ENCODE measurements at regions not wholly inside any gene's neighbourhood (a gene's known extent, or its start where the extent isn't known, plus 50 kb on each side); places are given as distances from the start of the nearest gene placed in this dataset.
"Not testable (repeated sequence)": the region's sequence is repeated elsewhere in the genome, so short reads cannot be mapped to it uniquely, and the experiment has no call there.

- Histone ChIP-seq H3K4me3 (ENCODE audit: low read depth, low read length) (no peak overlapping the region), H3K36me3 (ENCODE audit: control insufficient read depth, insufficient read depth, low read length) (no peaks in the 10 kb centered on the region), H3K27me3 (ENCODE audit: control insufficient read depth, insufficient read depth, low read length) (no peaks in the 10 kb centered on the region), H3K27ac (ENCODE audit: low read depth, low read length) (no peak overlapping the region), H3K4me1 (ENCODE audit: control insufficient read depth, insufficient read depth, low read length) (no peaks in the 10 kb centered on the region), H3K9me3 (ENCODE audit: control insufficient read depth, insufficient read depth, low read length) (no peaks in the 10 kb centered on the region)
- 83% methylated on average over 1 of the region's 1 CpG for WGBS (ENCODE audit: insufficient coverage)
- DNase-seq (ENCODE audit: low read depth in 4 of 6, low spot score in 6 of 6): no peak
These were observed 676.0 kb upstream of the SEMA6D start for GRCh38 chr15:47041301-47041700.

- not testable (repeated sequence) for H3K27ac ChIP-seq (ENCODE audit: low read depth, low read length); H3K9me3 ChIP-seq (ENCODE audit: control insufficient read depth, insufficient read depth, low read length); H3K27me3 ChIP-seq (ENCODE audit: control insufficient read depth, insufficient read depth, low read length); H3K36me3 ChIP-seq (ENCODE audit: control insufficient read depth, insufficient read depth, low read length); DNase-seq (ENCODE audit: low read depth in 4 of 6, low spot score in 6 of 6); H3K4me3 ChIP-seq (ENCODE audit: low read depth, low read length); H3K4me1 ChIP-seq (ENCODE audit: control insufficient read depth, insufficient read depth, low read length)
These were observed 669.3 kb upstream of the SEMA6D start for GRCh38 chr15:47047981-47048380.

DNA sequence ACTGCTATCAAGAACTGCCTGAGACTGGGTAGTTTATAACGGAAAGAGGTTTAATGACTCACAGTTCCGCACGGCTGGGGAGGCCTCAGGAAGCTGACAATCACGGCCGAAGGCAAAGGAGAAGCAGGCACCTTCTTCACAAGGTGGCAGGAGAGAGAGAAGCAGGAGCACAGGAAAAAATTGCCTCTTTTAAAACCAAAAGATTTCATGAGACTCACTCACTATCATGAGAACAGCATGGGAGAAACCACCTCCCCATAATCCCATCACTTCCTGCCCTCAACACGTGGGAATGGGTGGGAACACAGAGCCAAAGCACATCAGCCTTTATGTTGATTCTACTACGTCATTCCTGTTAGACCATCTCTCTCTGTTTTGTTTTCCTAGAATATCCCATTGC, 650.9 kb upstream of the SEMA6D start:
- H3K4me3 ChIP-seq (ENCODE audit: low read depth, low read length): no peak overlapping the region
- no peaks in the 10 kb centered on the region for H3K4me1 ChIP-seq (ENCODE audit: control insufficient read depth, insufficient read depth, low read length)
- H3K9me3 ChIP-seq (ENCODE audit: control insufficient read depth, insufficient read depth, low read length): no peaks in the 10 kb centered on the region
- no peaks in the 10 kb centered on the region for H3K36me3 ChIP-seq (ENCODE audit: control insufficient read depth, insufficient read depth, low read length)
- 89% methylated on average over 6 of the region's 7 CpGs for WGBS (ENCODE audit: insufficient coverage)
- no peaks in the 10 kb centered on the region for H3K27me3 ChIP-seq (ENCODE audit: control insufficient read depth, insufficient read depth, low read length)
- H3K27ac ChIP-seq (ENCODE audit: low read depth, low read length): no peak overlapping the region
- no peak for DNase-seq (ENCODE audit: low read depth in 4 of 6, low spot score in 6 of 6)

DNA sequence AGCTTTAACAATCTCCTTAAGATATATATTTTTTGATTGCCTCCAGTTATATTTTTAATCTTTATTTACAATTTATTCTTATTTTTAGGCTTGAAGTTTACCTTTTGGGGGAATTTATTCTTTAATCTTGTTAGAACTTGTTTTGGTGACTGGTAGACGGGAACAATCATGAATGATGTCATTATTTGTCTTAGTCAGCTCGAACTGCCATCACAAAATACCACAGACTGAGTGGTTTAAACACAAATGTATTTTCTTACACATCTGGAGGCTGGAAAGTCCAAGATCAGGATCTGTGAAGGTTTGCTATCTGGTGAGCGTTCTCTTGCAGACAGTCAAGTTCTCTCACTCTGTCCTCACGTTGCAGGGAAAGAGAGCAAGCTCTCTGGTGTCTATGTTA, 639.5 kb upstream of the SEMA6D start:
- not testable (repeated sequence) for H3K4me3 ChIP-seq (ENCODE audit: low read depth, low read length); H3K36me3 ChIP-seq (ENCODE audit: control insufficient read depth, insufficient read depth, low read length); H3K27me3 ChIP-seq (ENCODE audit: control insufficient read depth, insufficient read depth, low read length); H3K27ac ChIP-seq (ENCODE audit: low read depth, low read length); H3K9me3 ChIP-seq (ENCODE audit: control insufficient read depth, insufficient read depth, low read length); H3K4me1 ChIP-seq (ENCODE audit: control insufficient read depth, insufficient read depth, low read length); DNase-seq (ENCODE audit: low read depth in 4 of 6, low spot score in 6 of 6)
- WGBS (ENCODE audit: insufficient coverage): no CpG with 5 or more reads among the region's 4 CpGs

GRCh38 chr15:47095833-47096232, 621.5 kb upstream of the SEMA6D start:
- WGBS (ENCODE audit: insufficient coverage): 91% methylated on average over 1 of the region's 2 CpGs
- no peaks in the 10 kb centered on the region for H3K27me3 ChIP-seq (ENCODE audit: control insufficient read depth, insufficient read depth, low read length)
- no peak overlapping the region for H3K27ac ChIP-seq (ENCODE audit: low read depth, low read length)
- no peak overlapping the region for H3K4me3 ChIP-seq (ENCODE audit: low read depth, low read length)
- H3K36me3 ChIP-seq (ENCODE audit: control insufficient read depth, insufficient read depth, low read length): no peaks in the 10 kb centered on the region
- H3K9me3 ChIP-seq (ENCODE audit: control insufficient read depth, insufficient read depth, low read length): no peaks in the 10 kb centered on the region
- no peak for DNase-seq (ENCODE audit: low read depth in 4 of 6, low spot score in 6 of 6)
- H3K4me1 ChIP-seq (ENCODE audit: control insufficient read depth, insufficient read depth, low read length): no peaks in the 10 kb centered on the region

- not testable (repeated sequence) for H3K36me3 ChIP-seq (ENCODE audit: control insufficient read depth, insufficient read depth, low read length); H3K4me3 ChIP-seq (ENCODE audit: low read depth, low read length); H3K9me3 ChIP-seq (ENCODE audit: control insufficient read depth, insufficient read depth, low read length); H3K27ac ChIP-seq (ENCODE audit: low read depth, low read length); H3K27me3 ChIP-seq (ENCODE audit: control insufficient read depth, insufficient read depth, low read length); H3K4me1 ChIP-seq (ENCODE audit: control insufficient read depth, insufficient read depth, low read length); DNase-seq (ENCODE audit: low read depth in 4 of 6, low spot score in 6 of 6)
These were observed 618.8 kb upstream of the SEMA6D start for GRCh38 chr15:47098526-47098925.

DNA sequence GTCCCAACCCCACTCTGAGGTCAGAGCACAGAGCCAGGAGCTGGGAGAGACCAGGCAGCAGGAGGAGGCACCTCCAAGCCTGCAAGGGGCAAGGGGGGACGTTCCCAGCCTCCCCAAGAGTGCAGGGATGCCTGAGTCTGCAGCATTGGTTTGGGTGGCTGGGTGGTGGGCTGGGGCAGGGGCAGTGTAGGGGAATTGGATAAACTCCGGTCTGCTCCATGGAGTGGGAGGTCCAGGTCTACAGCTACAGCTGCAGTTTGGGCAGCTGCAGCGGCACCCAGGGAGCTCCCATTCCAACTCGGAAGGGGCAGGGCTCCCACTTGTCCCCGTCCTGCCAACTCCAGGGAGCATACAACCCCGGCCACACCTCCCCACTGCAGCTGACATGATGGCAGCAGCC, 617.5 kb upstream of the SEMA6D start:
- not testable (repeated sequence) for H3K4me1 ChIP-seq (ENCODE audit: control insufficient read depth, insufficient read depth, low read length); H3K27ac ChIP-seq (ENCODE audit: low read depth, low read length); DNase-seq (ENCODE audit: low read depth in 4 of 6, low spot score in 6 of 6); H3K27me3 ChIP-seq (ENCODE audit: control insufficient read depth, insufficient read depth, low read length); H3K9me3 ChIP-seq (ENCODE audit: control insufficient read depth, insufficient read depth, low read length); H3K36me3 ChIP-seq (ENCODE audit: control insufficient read depth, insufficient read depth, low read length); H3K4me3 ChIP-seq (ENCODE audit: low read depth, low read length)
- 92% methylated on average over 6 of the region's 6 CpGs for WGBS (ENCODE audit: insufficient coverage)

- not testable (repeated sequence) for H3K27ac ChIP-seq (ENCODE audit: low read depth, low read length); H3K9me3 ChIP-seq (ENCODE audit: control insufficient read depth, insufficient read depth, low read length); H3K4me3 ChIP-seq (ENCODE audit: low read depth, low read length); H3K27me3 ChIP-seq (ENCODE audit: control insufficient read depth, insufficient read depth, low read length); H3K4me1 ChIP-seq (ENCODE audit: control insufficient read depth, insufficient read depth, low read length); H3K36me3 ChIP-seq (ENCODE audit: control insufficient read depth, insufficient read depth, low read length); DNase-seq (ENCODE audit: low read depth in 4 of 6, low spot score in 6 of 6)
- no CpG with 5 or more reads among the region's 4 CpGs for WGBS (ENCODE audit: insufficient coverage)
These were observed 608.5 kb upstream of the SEMA6D start for GRCh38 chr15:47108800-47109199.

- no peak overlapping the region for H3K27ac ChIP-seq (ENCODE audit: low read depth, low read length)
- no peaks in the 10 kb centered on the region for H3K27me3 ChIP-seq (ENCODE audit: control insufficient read depth, insufficient read depth, low read length)
- H3K4me3 ChIP-seq (ENCODE audit: low read depth, low read length): no peak overlapping the region
- peaks cover 3% of the 10 kb centered on the region for H3K9me3 ChIP-seq (ENCODE audit: control insufficient read depth, insufficient read depth, low read length)
- DNase-seq (ENCODE audit: low read depth in 4 of 6, low spot score in 6 of 6): no peak
- H3K4me1 ChIP-seq (ENCODE audit: control insufficient read depth, insufficient read depth, low read length): no peaks in the 10 kb centered on the region
- whole genome bisulfite sequencing (ENCODE audit: insufficient coverage): no CpG with 5 or more reads among the region's 2 CpGs
- no peaks in the 10 kb centered on the region for H3K36me3 ChIP-seq (ENCODE audit: control insufficient read depth, insufficient read depth, low read length)
These were observed 600.6 kb upstream of the SEMA6D start for GRCh38 chr15:47116698-47117097.

- H3K27ac ChIP-seq (ENCODE audit: low read depth, low read length): no peak overlapping the region
- no peak overlapping the region for H3K4me3 ChIP-seq (ENCODE audit: low read depth, low read length)
- no peaks in the 10 kb centered on the region for H3K4me1 ChIP-seq (ENCODE audit: control insufficient read depth, insufficient read depth, low read length)
- no peaks in the 10 kb centered on the region for H3K36me3 ChIP-seq (ENCODE audit: control insufficient read depth, insufficient read depth, low read length)
- peaks cover 3% of the 10 kb centered on the region for H3K9me3 ChIP-seq (ENCODE audit: control insufficient read depth, insufficient read depth, low read length)
- no peaks in the 10 kb centered on the region for H3K27me3 ChIP-seq (ENCODE audit: control insufficient read depth, insufficient read depth, low read length)
- no peak for DNase-seq (ENCODE audit: low read depth in 4 of 6, low spot score in 6 of 6)
These were observed 598.0 kb upstream of the SEMA6D start for GRCh38 chr15:47119349-47119748.

Measured in spinal cord (tissue), 9 donors.